Activated naive CD8-positive, alpha-beta T cell treated with anti-CD3 and anti-CD28 coated beads, Interleukin-2, amount 10 ng/mL, durations not matched to agents 7 days and 5 days (primary cell): ENCODE measurements at regions not wholly inside any gene's neighbourhood (a gene's known extent, or its start where the extent isn't known, plus 50 kb on each side); places are given as distances from the start of the nearest gene placed in this dataset.

Source experiments
- ATAC-seq: fragments of 150-1000 bp; cut with Tn5 transposase; one replicate; pipeline ENCODE4 v1.10.0; 2021; ENCODE audit warnings: low read depth, moderate library complexity
- POLR2A ChIA-PET: fragments of 350-600 bp; sonication (Branson Sonifier 250); formaldehyde crosslinking; loops from one replicate; lab custom pipeline; 2021; ENCODE audit warnings: antibody characterized with exemption; lab: Charles Lee
- DNase-seq: peaks from one replicate; pipeline ENCODE4 v3.0.0; 2021
- H3K27ac Mint-ChIP-seq: one replicate; pipeline ENCODE4 v1.8.0; 2022; ENCODE audit warnings: mild to moderate bottlenecking, mixed read lengths
- H3K27me3 Mint-ChIP-seq: one replicate; pipeline ENCODE4 v1.8.0; 2022; ENCODE audit warnings: mild to moderate bottlenecking, moderate library complexity, mixed read lengths
- H3K36me3 Mint-ChIP-seq: one replicate; pipeline ENCODE4 v1.8.0; 2021; ENCODE audit warnings: mild to moderate bottlenecking, mixed read lengths
- H3K4me1 Mint-ChIP-seq: one replicate; pipeline ENCODE4 v1.8.0; 2021; ENCODE audit warnings: mixed read lengths
- H3K4me3 Mint-ChIP-seq: one replicate; pipeline ENCODE4 v1.8.0; 2022; ENCODE audit warnings: mild to moderate bottlenecking, moderate library complexity, mixed read lengths
- H3K9me3 Mint-ChIP-seq: one replicate; pipeline ENCODE4 v1.8.0; 2021; ENCODE audit warnings: mixed read lengths

DNA sequence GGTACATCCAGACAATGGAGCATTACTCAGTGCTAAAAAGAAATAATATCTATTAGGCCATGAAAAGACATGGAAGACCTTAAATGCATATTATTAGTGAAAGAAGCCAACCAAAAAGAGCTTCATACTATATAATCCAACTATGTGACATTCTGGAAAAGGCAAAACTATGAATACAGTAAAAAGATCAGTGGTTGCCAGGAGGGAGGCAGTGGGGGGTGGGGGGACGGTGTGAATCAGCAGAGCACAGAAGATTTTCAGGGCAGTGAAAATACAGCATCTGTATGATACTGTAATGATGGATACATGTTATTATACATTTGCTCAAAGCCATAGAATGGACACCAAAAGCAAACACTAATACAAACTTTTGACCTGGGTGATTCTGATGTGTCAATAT lies 339.4 kb upstream of the SNX7 start:
- H3K9me3 Mint-ChIP-seq = no peaks in the 10 kb centered on the region
- POLR2A ChIA-PET = no interaction called here
- H3K27ac Mint-ChIP-seq = no peak overlapping the region
- H3K36me3 Mint-ChIP-seq = no peaks in the 10 kb centered on the region
- H3K4me1 Mint-ChIP-seq = peaks cover 10% of the 10 kb centered on the region
- H3K27me3 Mint-ChIP-seq = peaks cover 6% of the 10 kb centered on the region
- no peak for ATAC-seq
- no peak overlapping the region for H3K4me3 Mint-ChIP-seq
- no peak for DNase-seq

DNA sequence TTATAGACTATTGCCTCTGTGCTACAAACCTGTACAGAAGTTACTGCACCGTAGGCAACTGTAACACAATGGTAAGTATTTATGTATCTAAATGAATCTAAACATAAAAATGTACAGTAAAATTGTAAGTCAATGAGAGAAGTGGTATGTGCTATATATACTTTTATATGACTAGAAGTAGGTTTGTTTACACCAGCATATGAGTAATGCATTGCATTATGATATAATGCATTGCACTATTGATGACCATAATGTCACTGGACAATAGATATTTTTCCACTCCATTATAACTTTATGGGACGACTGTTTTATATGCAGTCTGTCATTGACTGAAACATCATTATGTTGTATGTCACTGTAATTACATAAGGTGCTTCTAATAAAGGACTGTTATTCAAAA lies 340.3 kb upstream of the SNX7 start:
- DNase-seq = no peak
- no peak for ATAC-seq
- peaks cover 6% of the 10 kb centered on the region for H3K27me3 Mint-ChIP-seq
- no peak overlapping the region for H3K27ac Mint-ChIP-seq
- no peak overlapping the region for H3K4me3 Mint-ChIP-seq
- POLR2A ChIA-PET = no interaction called here
- H3K4me1 Mint-ChIP-seq = peaks cover 10% of the 10 kb centered on the region
- no peaks in the 10 kb centered on the region for H3K9me3 Mint-ChIP-seq
- H3K36me3 Mint-ChIP-seq = no peaks in the 10 kb centered on the region

DNA sequence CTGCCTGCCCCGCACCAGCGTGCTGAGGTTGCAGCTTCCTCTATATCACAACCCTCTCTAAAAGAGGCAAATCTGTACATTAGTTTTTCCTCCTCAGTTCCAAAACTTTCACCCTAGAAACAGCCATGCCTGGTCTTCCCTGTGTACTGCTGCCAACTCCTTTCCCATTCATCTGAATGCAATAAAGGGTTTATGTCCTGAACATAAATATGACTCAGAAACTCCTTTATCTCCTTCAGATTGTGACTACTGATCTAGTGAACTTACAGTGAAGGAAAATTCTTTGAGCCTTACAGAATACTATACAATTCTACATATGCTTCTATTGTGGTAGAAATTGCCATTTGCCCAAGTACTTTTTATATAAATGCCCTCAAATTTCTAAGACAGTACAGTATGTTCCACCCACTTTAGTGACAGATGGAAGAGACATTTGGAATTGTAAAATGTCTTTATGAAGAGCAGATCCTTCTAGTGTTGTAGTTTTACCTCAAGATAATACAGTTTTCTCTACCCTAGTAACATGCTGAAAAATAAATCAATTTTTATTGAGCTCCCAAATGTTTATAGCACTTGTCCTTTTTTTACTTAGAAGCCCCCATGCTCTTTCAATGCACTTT lies 345.1 kb upstream of the SNX7 start:
- no peaks in the 10 kb centered on the region for H3K9me3 Mint-ChIP-seq
- POLR2A ChIA-PET = no interaction called here
- no peak for ATAC-seq
- DNase-seq = no peak
- no peaks in the 10 kb centered on the region for H3K4me1 Mint-ChIP-seq
- H3K27me3 Mint-ChIP-seq = peaks cover 13% of the 10 kb centered on the region
- no peak overlapping the region for H3K27ac Mint-ChIP-seq
- no peak overlapping the region for H3K4me3 Mint-ChIP-seq
- H3K36me3 Mint-ChIP-seq = no peaks in the 10 kb centered on the region

DNA sequence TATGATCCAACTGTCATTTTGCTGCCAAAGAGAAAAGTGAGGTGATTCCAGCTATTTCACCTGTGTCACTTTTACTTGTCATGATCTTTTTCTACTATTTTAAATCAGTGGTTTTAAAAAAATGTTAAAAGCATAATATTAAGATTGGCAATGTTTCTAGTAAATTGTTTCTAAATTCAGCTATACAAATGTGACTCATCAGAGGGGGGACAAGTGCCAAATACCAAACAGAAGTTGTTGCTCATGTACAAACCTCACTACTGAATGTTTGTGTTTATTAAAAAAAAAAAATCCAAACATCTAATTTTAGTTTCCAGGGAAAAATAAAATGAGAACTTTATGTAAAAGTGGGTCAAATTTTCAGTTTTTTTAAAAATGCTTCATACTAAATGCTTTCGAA lies 346.2 kb upstream of the SNX7 start:
- H3K36me3 Mint-ChIP-seq = no peaks in the 10 kb centered on the region

DNA sequence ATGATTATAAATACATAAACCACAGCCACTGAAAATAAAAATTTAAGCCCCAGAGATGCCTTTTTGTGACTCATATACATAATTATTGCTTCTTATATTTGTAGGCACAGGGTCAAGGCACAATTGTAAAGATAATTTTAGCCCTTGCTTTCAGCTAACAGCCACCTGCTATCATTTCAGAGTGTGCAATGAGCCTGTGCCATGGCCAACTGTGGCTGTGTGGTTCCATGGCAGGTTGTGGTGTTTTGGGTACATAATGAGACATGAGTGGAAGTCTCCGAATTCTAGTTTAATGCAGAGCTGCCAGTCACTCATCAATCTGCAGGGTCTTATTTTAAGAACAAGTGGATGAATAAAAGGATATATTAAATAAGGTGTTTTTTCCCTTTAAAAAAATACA lies 346.9 kb upstream of the SNX7 start:
- H3K4me1 Mint-ChIP-seq = no peaks in the 10 kb centered on the region
- ATAC-seq = no peak
- H3K27ac Mint-ChIP-seq = no peak overlapping the region
- POLR2A ChIA-PET = no interaction called here
- H3K36me3 Mint-ChIP-seq = no peaks in the 10 kb centered on the region
- peaks cover 3% of the 10 kb centered on the region for H3K9me3 Mint-ChIP-seq
- H3K27me3 Mint-ChIP-seq = peaks cover 12% of the 10 kb centered on the region
- no peak for DNase-seq
- H3K4me3 Mint-ChIP-seq = no peak overlapping the region

More for the DNA sequence above, 346.2 kb upstream of the SNX7 start:
- Mint-ChIP-seq H3K27me3 (peaks cover 12% of the 10 kb centered on the region), H3K9me3 (peaks cover 3% of the 10 kb centered on the region), H3K4me1 (no peaks in the 10 kb centered on the region), H3K27ac (no peak overlapping the region), H3K4me3 (no peak overlapping the region)
- POLR2A ChIA-PET = no interaction called here
- DNase-seq (no peak), ATAC-seq (no peak)

DNA sequence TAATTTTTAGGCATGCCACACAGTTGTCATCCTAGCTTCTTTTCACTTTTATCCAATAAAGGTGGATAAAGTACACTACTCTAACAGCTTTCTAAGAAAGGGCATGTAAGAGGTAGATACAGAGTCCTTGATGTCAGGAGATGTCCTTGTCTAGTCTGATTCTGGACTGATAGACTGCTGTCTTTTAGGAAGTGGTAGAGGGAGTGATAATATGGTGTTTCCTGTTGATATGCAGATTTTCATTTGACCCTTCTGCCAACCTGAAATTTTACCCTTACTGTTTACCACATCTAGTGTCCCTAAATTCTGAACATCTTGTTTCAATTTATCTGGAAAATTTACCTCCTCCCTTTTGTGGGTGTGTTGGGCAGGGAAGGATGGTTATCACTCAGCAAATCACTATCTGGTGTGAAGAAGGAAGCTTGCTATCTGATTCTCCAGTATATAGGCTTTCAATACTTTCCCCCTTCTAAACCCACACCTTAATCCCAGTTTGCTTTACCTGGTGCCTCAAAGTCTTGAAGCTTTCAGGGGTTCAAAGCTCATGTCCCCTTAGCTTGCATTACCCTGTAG lies 354.9 kb upstream of the SNX7 start:
- Mint-ChIP-seq H3K27me3 (peaks cover 5% of the 10 kb centered on the region), H3K27ac (no peak overlapping the region), H3K36me3 (no peaks in the 10 kb centered on the region), H3K4me3 (no peak overlapping the region), H3K9me3 (peaks cover 3% of the 10 kb centered on the region), H3K4me1 (no peaks in the 10 kb centered on the region)
- no peak for ATAC-seq
- POLR2A ChIA-PET = no interaction called here
- no peak for DNase-seq

DNA sequence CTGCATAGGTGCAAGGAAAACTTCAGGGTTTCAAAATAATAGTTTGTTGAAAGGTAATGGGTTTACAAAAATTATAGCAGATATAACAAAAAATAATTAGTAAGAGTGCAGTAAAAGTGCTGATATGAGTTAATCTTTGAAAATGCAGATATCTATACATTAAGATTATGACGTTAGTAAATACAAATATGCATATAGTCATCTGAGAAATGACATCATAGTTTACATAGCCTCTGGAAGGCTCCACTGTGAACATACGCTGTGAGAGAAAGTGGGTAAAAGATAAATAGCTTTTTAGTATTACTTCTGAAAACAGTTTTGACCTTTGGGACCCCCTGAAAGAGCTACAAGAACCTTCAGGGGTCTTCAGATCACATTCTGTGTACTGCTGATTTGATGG lies 356.2 kb upstream of the SNX7 start:
- ATAC-seq (no peak), DNase-seq (no peak)
- POLR2A ChIA-PET = no interaction called here
- H3K36me3 Mint-ChIP-seq = no peaks in the 10 kb centered on the region
- no peak overlapping the region for H3K27ac Mint-ChIP-seq
- H3K4me3 Mint-ChIP-seq = no peak overlapping the region
- no peaks in the 10 kb centered on the region for H3K9me3 Mint-ChIP-seq
- H3K4me1 Mint-ChIP-seq = no peaks in the 10 kb centered on the region
- peaks cover 2% of the 10 kb centered on the region for H3K27me3 Mint-ChIP-seq

DNA sequence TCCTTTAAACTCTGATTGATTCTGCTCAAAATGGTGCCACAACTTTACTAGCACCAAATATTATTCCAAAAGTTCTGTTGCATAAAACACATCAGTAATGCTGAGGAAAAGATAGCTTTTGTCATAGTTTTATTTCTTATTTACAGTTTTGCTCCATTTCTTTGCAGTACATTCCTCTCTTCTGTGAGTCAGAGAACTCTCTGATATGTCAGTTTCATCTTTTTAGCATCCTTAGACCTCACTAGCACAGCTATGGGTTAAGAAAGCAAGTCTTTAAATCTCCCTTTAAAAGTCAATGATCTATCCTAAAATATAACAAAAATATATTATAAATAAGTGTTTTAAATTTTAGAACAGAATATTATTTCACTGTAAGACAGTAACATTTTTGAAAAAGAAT lies 356.6 kb upstream of the SNX7 start:
- H3K27me3 Mint-ChIP-seq = peaks cover 2% of the 10 kb centered on the region
- no peaks in the 10 kb centered on the region for H3K36me3 Mint-ChIP-seq
- POLR2A ChIA-PET = no interaction called here
- H3K4me3 Mint-ChIP-seq = no peak overlapping the region
- H3K4me1 Mint-ChIP-seq = no peaks in the 10 kb centered on the region
- ATAC-seq (no peak), DNase-seq (no peak)
- no peak overlapping the region for H3K27ac Mint-ChIP-seq
- H3K9me3 Mint-ChIP-seq = no peaks in the 10 kb centered on the region

DNA sequence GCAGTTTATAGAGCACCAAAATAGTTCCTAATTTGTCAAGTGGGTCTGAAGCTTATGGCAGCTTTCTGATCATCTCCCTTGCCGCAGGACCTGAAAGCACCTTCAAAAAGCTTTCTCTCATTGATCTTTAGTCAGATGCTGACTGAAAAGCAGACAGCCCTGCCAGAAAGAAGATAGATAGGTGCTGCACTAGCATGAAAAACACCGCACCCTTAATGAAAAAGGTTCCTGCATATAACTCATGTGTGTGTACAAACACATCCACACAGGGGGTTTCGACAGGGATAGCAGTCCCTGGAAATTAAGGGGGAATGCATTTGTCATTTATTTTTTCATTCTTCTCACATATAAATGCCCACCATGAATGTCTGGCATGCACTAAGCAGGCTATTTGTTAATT lies 361.7 kb upstream of the SNX7 start:
- DNase-seq = no peak
- no peak overlapping the region for H3K4me3 Mint-ChIP-seq
- H3K27ac Mint-ChIP-seq = no peak overlapping the region
- no peaks in the 10 kb centered on the region for H3K9me3 Mint-ChIP-seq
- no peaks in the 10 kb centered on the region for H3K36me3 Mint-ChIP-seq
- POLR2A ChIA-PET = no interaction called here
- H3K27me3 Mint-ChIP-seq = no peaks in the 10 kb centered on the region
- ATAC-seq = no peak
- no peaks in the 10 kb centered on the region for H3K4me1 Mint-ChIP-seq

DNA sequence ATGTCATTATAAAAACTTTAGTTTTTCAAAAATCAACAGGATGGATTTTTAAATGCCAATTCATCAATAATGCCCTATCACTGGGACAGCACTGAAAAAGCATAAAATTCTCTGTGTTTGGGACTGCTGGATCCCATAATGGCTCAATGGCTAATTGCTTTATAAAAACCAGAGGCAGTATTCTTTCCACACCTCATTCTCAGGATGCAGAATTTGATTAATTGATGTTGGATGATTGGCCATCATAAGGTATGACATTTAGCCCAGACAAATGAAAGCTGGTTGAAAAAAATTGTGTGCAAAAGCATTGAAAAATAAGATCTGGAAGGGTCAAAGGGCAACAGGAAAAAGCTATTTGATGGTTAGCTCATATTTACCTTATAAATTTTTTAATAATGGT lies 362.2 kb upstream of the SNX7 start:
- no peak for ATAC-seq
- no peak for DNase-seq
- H3K27ac Mint-ChIP-seq = no peak overlapping the region
- no peak overlapping the region for H3K4me3 Mint-ChIP-seq
- no peaks in the 10 kb centered on the region for H3K36me3 Mint-ChIP-seq
- POLR2A ChIA-PET = no interaction called here
- no peaks in the 10 kb centered on the region for H3K27me3 Mint-ChIP-seq
- no peaks in the 10 kb centered on the region for H3K9me3 Mint-ChIP-seq
- H3K4me1 Mint-ChIP-seq = no peaks in the 10 kb centered on the region

DNA sequence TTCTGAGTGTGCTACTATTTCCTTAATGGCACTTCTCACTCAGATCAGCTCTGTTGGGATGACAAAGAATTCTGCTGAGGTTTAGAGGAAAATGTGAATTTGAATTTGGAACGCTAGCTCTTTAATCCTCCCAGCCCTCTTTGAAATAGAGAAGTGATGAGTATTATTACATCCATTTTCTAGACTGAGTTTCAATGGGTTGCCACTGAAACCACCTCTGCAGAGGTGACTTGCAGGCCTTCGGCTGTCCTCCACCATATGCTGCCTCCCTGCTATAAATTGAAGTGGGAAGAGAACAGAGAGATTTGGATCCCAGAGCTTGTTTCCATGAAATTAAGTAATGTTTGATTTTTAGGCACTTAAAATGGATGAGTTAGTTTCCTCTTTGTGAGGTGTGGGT lies 363.2 kb upstream of the SNX7 start:
- POLR2A ChIA-PET = no interaction called here
- ATAC-seq (no peak), DNase-seq (no peak)
- H3K36me3 Mint-ChIP-seq = no peaks in the 10 kb centered on the region
- H3K4me1 Mint-ChIP-seq = no peaks in the 10 kb centered on the region
- H3K27me3 Mint-ChIP-seq = no peaks in the 10 kb centered on the region
- H3K4me3 Mint-ChIP-seq = no peak overlapping the region
- no peak overlapping the region for H3K27ac Mint-ChIP-seq
- no peaks in the 10 kb centered on the region for H3K9me3 Mint-ChIP-seq

DNA sequence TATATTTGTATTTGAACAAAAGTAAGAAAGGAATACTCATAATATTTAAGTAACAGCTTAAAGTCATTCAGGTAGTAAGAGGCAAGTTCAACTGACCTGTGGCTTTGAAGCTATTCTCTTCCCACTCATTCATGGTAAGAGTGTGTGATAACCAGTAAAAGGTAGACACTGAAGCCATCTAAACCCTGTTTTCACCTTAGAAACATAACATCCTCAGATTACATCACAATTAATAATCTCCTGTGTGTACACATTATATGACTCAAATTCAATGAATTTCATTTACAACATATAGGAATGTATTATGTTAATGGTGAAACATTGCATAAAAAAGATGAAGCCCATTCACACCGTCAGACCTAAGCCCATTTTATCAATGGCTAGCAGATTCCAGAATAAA lies 364.8 kb upstream of the SNX7 start:
- Mint-ChIP-seq H3K4me3 (no peak overlapping the region), H3K27ac (no peak overlapping the region), H3K27me3 (no peaks in the 10 kb centered on the region), H3K36me3 (no peaks in the 10 kb centered on the region), H3K4me1 (no peaks in the 10 kb centered on the region), H3K9me3 (no peaks in the 10 kb centered on the region)
- ATAC-seq = no peak
- DNase-seq = no peak
- POLR2A ChIA-PET = no interaction called here

DNA sequence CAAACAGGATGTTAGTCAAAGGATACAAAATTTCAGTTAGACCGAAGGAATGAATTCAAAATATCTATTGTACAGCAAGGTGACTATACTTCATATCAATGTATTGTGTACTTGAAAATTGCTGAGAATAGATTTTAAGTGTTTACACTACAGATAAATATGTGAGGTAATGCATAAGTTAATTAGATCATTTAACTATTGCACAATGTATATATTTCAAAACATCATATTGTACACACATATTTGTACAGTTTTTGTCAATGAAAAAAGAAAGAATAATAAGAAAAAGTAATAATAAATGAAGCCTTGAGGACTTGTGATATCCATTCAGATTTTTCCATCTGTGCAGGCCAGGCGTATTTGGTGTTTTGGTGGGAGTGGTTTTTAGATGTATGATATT lies 367.4 kb upstream of the SNX7 start:
- Mint-ChIP-seq H3K27me3 (no peaks in the 10 kb centered on the region), H3K36me3 (no peaks in the 10 kb centered on the region), H3K4me3 (no peak overlapping the region), H3K4me1 (no peaks in the 10 kb centered on the region), H3K9me3 (no peaks in the 10 kb centered on the region), H3K27ac (no peak overlapping the region)
- POLR2A ChIA-PET = no interaction called here
- no peak for ATAC-seq
- DNase-seq = no peak

DNA sequence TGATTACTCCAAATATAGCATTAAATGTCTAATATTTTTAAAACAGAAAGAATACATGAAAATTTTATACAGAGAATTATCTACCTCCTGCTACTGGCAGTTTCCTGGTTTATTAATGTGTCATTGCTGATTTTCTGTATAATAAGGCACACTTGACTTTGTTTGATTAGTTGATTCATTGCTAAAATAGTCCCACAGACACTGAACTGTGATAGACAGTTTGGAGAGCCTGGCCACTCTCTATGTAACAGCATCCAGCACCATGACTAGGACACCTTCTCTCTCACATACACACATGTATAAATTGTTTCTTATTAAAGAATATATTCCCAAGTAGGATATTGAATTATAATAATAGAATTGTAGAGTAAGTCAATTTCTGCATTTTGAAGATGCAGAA lies 368.5 kb upstream of the SNX7 start:
- Mint-ChIP-seq H3K36me3 (no peaks in the 10 kb centered on the region), H3K4me3 (no peak overlapping the region), H3K27me3 (no peaks in the 10 kb centered on the region), H3K4me1 (no peaks in the 10 kb centered on the region), H3K27ac (no peak overlapping the region), H3K9me3 (no peaks in the 10 kb centered on the region)
- DNase-seq = no peak
- POLR2A ChIA-PET = no interaction called here
- ATAC-seq = no peak

DNA sequence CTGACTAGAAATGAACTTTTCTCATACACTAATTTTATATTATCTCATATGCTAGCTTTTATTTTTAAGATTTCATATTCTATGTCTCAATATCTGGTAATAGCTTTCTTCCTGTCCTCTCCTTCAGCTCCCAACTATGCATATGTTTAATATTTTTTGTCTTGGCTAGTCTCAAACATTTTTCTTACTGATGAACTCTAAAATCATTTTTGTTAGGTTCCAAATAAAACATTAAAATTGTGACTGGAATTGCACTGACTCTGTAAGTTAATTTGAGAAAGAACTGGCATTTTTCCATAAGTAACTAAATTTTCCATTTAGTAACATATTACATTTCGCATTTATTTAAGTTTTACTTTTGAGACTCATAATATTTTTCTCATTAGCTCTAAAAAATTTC lies 368.5 kb upstream of the DPYD start:
- ATAC-seq = no peak
- POLR2A ChIA-PET = no interaction called here
- no peaks in the 10 kb centered on the region for H3K27me3 Mint-ChIP-seq
- H3K27ac Mint-ChIP-seq = no peak overlapping the region
- H3K36me3 Mint-ChIP-seq = no peaks in the 10 kb centered on the region
- peaks cover 2% of the 10 kb centered on the region for H3K9me3 Mint-ChIP-seq
- no peak overlapping the region for H3K4me3 Mint-ChIP-seq
- DNase-seq = no peak
- H3K4me1 Mint-ChIP-seq = no peaks in the 10 kb centered on the region
